ENCODE measurements at regions not wholly inside any gene's neighbourhood (a gene's known extent, or its start where the extent isn't known, plus 50 kb on each side); places are given as distances from the start of the nearest gene placed in this dataset.
"Not testable (repeated sequence)": the region's sequence is repeated elsewhere in the genome, so short reads cannot be mapped to it uniquely, and the experiment has no call there.

DNA sequence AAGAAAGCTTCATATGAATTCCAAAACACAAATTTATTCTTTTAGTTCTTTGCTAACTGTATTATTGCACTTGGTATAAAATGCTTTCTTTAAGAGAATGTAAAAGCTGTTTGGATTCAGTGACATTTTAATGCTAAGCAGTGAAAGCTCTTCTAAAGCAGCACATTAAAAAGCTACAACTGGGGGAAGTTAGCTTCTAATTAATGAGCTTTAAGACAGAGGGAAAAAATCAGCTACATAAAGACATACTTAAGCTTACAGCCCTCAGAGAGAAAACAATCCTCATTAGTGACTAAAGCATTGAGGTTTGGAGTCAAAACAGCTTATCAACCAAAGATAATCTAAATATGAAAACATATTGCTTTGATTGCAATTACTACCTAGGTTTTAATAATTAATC lies 1222.2 kb upstream of the SPRY2 start:
- Histone ChIP-seq H2AFZ (ENCODE audit: low read depth) (no peak overlapping the region), H3K9ac (no peak overlapping the region), H3K36me3 (ENCODE audit: insufficient read depth) (no peaks in the 10 kb centered on the region), H3K4me3 (IDR thresholded peaks at IDR 0.05; ENCODE audit: insufficient read depth, low read depth, low read length) (no peak overlapping the region), H3K4me2 (no peak overlapping the region), H3K4me1 (ENCODE audit: low read depth, poor library complexity, severe bottlenecking) (no peaks in the 10 kb centered on the region), H3K27me3 (ENCODE audit: insufficient read depth, low read depth) (no peaks in the 10 kb centered on the region), H3K27ac (no peak overlapping the region), H3K79me2 (ENCODE audit: insufficient read depth, low read depth) (no peaks in the 10 kb centered on the region), H4K20me1 (ENCODE audit: insufficient read depth) (no peaks in the 10 kb centered on the region)
- TF ChIP-seq, protein P1, sequence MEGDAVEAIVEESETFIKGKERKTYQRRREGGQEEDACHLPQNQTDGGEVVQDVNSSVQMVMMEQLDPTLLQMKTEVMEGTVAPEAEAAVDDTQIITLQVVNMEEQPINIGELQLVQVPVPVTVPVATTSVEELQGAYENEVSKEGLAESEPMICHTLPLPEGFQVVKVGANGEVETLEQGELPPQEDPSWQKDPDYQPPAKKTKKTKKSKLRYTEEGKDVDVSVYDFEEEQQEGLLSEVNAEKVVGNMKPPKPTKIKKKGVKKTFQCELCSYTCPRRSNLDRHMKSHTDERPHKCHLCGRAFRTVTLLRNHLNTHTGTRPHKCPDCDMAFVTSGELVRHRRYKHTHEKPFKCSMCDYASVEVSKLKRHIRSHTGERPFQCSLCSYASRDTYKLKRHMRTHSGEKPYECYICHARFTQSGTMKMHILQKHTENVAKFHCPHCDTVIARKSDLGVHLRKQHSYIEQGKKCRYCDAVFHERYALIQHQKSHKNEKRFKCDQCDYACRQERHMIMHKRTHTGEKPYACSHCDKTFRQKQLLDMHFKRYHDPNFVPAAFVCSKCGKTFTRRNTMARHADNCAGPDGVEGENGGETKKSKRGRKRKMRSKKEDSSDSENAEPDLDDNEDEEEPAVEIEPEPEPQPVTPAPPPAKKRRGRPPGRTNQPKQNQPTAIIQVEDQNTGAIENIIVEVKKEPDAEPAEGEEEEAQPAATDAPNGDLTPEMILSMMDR (conservative IDR thresholded peaks at IDR 0.05; ENCODE audit: low read depth, low read length): no peak

DNA sequence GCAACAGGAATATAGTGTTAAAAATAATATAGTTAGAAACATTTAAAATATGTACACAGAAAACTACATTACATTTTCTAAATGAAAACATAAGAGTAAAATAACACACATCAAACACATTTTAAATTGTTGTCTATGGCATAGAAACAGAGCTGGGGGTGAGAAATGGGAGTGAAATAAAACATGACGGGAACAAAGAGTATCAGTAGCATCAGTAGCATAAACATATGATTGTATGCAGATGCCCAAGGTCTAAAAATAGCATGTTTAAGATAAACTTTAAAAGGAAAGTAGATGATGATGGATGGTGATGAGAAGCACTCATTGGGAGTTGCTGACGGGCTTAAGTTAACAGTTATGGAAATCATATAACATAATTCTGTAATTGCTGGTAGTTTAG lies 1221.7 kb upstream of the SPRY2 start:
- Histone ChIP-seq H3K4me3 (IDR thresholded peaks at IDR 0.05; ENCODE audit: insufficient read depth, low read depth, low read length) (no peak overlapping the region), H3K27me3 (ENCODE audit: insufficient read depth, low read depth) (no peaks in the 10 kb centered on the region), H3K27ac (no peak overlapping the region), H3K79me2 (ENCODE audit: insufficient read depth, low read depth) (no peaks in the 10 kb centered on the region), H3K4me1 (ENCODE audit: low read depth, poor library complexity, severe bottlenecking) (no peaks in the 10 kb centered on the region), H2AFZ (ENCODE audit: low read depth) (no peak overlapping the region), H4K20me1 (ENCODE audit: insufficient read depth) (no peaks in the 10 kb centered on the region), H3K4me2 (no peak overlapping the region), H3K9ac (no peak overlapping the region), H3K36me3 (ENCODE audit: insufficient read depth) (no peaks in the 10 kb centered on the region)
- TF ChIP-seq, protein P1 (conservative IDR thresholded peaks at IDR 0.05; ENCODE audit: low read depth, low read length): no peak

DNA sequence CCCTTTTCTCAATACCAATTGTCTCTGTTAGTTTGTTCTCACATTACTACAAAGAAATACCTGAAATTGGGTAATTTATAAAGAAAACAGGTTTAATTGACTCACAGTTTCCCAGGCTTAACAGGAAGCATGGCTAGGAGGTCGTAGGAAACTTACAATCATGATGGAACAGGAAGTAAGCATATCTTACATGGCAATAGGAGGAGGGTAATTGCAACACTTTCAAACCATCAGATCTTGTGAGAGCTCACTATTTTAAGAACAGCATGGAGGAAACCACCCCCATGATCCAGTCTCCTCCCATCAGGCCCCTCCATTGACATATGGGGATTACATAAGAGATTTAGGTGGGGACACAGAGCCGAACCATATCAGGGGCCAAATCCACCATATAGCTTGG lies 1210.1 kb upstream of the SPRY2 start:
- no peaks in the 10 kb centered on the region for H3K36me3 ChIP-seq (ENCODE audit: insufficient read depth)
- TF ChIP-seq, protein P1 (conservative IDR thresholded peaks at IDR 0.05; ENCODE audit: low read depth, low read length): no peak

DNA sequence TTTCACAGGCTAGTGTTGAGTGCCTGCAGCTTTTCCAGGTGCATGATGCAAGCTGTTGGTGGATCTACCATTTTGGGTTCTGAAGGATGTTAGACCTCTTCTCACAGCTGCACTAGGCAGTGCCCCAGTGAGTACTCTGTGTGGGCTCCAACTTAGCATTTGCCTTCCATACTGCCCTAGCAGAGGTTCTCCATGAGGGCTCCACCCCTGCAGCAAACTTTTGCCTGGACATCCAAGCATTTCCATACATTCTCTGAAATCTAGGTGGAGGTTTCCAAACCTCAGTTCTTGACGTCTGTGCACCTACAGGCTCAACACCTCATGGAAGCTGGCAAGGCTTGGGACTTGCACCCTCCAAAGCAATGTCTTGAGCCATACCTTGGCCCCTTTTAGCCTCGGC lies 1205.4 kb upstream of the SPRY2 start:
- not testable (repeated sequence) for H4K20me1 ChIP-seq (ENCODE audit: insufficient read depth); H3K9ac ChIP-seq; H3K27ac ChIP-seq; H3K36me3 ChIP-seq (ENCODE audit: insufficient read depth); H2AFZ ChIP-seq (ENCODE audit: low read depth); H3K4me2 ChIP-seq; H3K27me3 ChIP-seq (ENCODE audit: insufficient read depth, low read depth); H3K4me1 ChIP-seq (ENCODE audit: low read depth, poor library complexity, severe bottlenecking); H3K4me3 ChIP-seq (IDR thresholded peaks at IDR 0.05; ENCODE audit: insufficient read depth, low read depth, low read length); H3K79me2 ChIP-seq (ENCODE audit: insufficient read depth, low read depth)

More for the DNA sequence above, 1210.1 kb upstream of the SPRY2 start:
- no peaks in the 10 kb centered on the region for H3K4me1 ChIP-seq (ENCODE audit: low read depth, poor library complexity, severe bottlenecking)
- no peak overlapping the region for H3K27ac ChIP-seq
- H3K79me2 ChIP-seq (ENCODE audit: insufficient read depth, low read depth): no peaks in the 10 kb centered on the region
- H2AFZ ChIP-seq (ENCODE audit: low read depth): no peak overlapping the region
- no peak overlapping the region for H3K9ac ChIP-seq
- no peaks in the 10 kb centered on the region for H3K27me3 ChIP-seq (ENCODE audit: insufficient read depth, low read depth)
- H3K4me2 ChIP-seq: no peak overlapping the region
- H3K4me3 ChIP-seq (IDR thresholded peaks at IDR 0.05; ENCODE audit: insufficient read depth, low read depth, low read length): no peak overlapping the region
- no peaks in the 10 kb centered on the region for H4K20me1 ChIP-seq (ENCODE audit: insufficient read depth)

DNA sequence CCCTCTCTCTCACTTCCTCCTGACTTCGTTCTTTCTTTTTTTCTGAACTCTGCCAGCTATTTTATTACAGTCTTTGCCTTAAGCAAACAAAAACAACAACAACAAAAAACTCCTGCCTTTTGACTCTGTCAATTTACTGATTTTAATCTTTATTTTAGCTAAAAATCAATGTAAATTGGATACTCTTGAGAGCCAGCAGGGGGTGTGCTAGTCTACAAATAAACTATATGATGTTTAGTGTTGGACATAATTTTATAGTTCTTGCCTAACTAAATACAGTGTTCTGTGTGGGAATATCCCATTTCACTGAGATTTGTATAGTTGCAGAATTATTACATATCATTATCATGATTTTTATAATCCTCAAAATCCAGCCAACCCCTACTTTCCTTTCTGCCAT lies 1199.9 kb upstream of the SPRY2 start:
- no peaks in the 10 kb centered on the region for H3K4me1 ChIP-seq (ENCODE audit: low read depth, poor library complexity, severe bottlenecking)
- no peaks in the 10 kb centered on the region for H3K79me2 ChIP-seq (ENCODE audit: insufficient read depth, low read depth)
- no peaks in the 10 kb centered on the region for H3K27me3 ChIP-seq (ENCODE audit: insufficient read depth, low read depth)
- no peak overlapping the region for H3K27ac ChIP-seq
- no peaks in the 10 kb centered on the region for H3K36me3 ChIP-seq (ENCODE audit: insufficient read depth)
- no peak overlapping the region for H3K9ac ChIP-seq
- H2AFZ ChIP-seq (ENCODE audit: low read depth): no peak overlapping the region
- no peaks in the 10 kb centered on the region for H4K20me1 ChIP-seq (ENCODE audit: insufficient read depth)
- no peak overlapping the region for H3K4me3 ChIP-seq (IDR thresholded peaks at IDR 0.05; ENCODE audit: insufficient read depth, low read depth, low read length)
- TF ChIP-seq, protein P1 (conservative IDR thresholded peaks at IDR 0.05; ENCODE audit: low read depth, low read length): peak; percentile 54; the same call in 1 of the 2 replicates
- no peak overlapping the region for H3K4me2 ChIP-seq

All from KMS-11 (cell line).